ENCODE measurements at regions not wholly inside any gene's neighbourhood (a gene's known extent, or its start where the extent isn't known, plus 50 kb on each side); places are given as distances from the start of the nearest gene placed in this dataset.
A peak's percentile ranks its signal among the peaks of the same experiment; 100 is the strongest.

DNA sequence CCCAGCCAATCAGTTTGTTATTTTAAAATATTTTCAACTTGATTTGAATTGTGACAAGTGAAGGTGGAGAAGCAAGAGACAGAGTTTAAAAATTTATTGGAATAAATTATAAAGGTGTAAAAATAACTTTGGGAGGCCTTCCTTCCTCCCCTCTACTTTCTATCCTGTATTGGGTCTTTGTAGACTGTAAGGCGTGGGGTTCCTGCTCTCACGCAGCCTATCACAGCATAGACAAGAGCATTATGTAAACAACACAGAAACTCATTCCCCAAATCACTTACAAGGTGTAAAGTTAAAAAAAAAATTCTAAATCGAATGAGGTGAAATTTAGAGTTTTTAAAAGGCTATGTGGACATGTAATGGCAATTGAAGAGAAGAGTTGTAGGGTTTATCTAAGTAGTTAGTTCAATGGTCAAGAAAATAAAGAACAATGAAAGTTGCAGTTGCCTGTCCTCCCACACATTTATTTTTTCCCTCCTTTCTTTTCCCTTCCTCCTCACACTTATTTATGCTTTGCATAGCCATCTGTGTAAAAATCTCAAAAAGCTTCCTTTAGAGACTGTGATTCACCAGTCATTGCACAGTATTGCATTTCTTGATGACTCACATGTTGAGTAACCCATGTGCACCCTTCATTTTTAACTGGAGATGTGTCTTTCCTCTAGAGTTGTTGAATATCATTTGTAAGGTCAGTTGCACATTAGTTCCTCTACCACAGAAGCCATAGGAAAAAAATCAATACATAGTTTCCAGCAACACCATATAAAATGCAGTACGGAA is 242.2 kb downstream of the PTPRC start:
- H3K4me3 ChIP-seq (ENCODE audit: low read depth in 1 of 2, low read length in 2 of 2) = no peak overlapping the region
- peaks cover 69% of the 10 kb centered on the region for H4K20me1 ChIP-seq (ENCODE audit: insufficient read depth, low read length)
- H3K4me2 ChIP-seq (ENCODE audit: insufficient read depth, low read length) = no peak overlapping the region

DNA sequence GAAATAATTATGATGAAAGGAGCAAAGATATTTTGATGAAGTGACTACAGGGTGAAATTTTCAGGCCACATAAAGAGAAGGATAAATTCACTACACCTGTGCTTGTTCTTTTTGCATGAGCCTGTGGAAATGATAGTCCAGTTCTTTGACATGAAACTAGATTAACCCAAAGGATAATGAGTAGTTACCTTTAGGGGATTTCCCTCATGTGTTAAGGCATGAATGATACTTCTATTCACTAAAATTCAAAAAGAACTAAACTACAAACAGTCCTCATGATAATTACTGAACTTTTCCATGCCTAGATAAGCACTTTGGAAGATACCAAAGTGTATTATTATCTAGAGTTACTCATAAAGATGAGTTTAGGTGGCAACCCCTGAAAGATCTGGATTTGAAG is 244.3 kb downstream of the PTPRC start:
- Histone ChIP-seq H3K27ac (ENCODE audit: low read length) (0 out of 2 replicates have a peak overlapping the region, but pooled peaks have one; percentile 6), H3K4me2 (ENCODE audit: insufficient read depth, low read length) (no peak overlapping the region), H3K9ac (ENCODE audit: low read depth, low read length) (no peak overlapping the region), H2AFZ (ENCODE audit: low read depth, low read length) (no peak overlapping the region), H3K4me1 (ENCODE audit: insufficient read depth, low read length) (peaks cover 67% of the 10 kb centered on the region), H3K9me3 (ENCODE audit: insufficient read depth, low read length, severe bottlenecking) (no peaks in the 10 kb centered on the region), H3K79me2 (ENCODE audit: insufficient read depth, low read length) (peaks cover 100% of the 10 kb centered on the region), H4K20me1 (ENCODE audit: insufficient read depth, low read length) (peaks cover 71% of the 10 kb centered on the region), H3K4me3 (ENCODE audit: low read depth in 1 of 2, low read length in 2 of 2) (no peak overlapping the region), H3K27me3 (ENCODE audit: insufficient read depth, low read length, poor library complexity) (no peaks in the 10 kb centered on the region), H3K36me3 (ENCODE audit: insufficient read depth, low read length) (peaks cover 98% of the 10 kb centered on the region)
- no peak for ATAC-seq (ENCODE audit: insufficient read depth, low read depth)
- DNase-seq = no peak
- TF ChIP-seq, protein P1, sequence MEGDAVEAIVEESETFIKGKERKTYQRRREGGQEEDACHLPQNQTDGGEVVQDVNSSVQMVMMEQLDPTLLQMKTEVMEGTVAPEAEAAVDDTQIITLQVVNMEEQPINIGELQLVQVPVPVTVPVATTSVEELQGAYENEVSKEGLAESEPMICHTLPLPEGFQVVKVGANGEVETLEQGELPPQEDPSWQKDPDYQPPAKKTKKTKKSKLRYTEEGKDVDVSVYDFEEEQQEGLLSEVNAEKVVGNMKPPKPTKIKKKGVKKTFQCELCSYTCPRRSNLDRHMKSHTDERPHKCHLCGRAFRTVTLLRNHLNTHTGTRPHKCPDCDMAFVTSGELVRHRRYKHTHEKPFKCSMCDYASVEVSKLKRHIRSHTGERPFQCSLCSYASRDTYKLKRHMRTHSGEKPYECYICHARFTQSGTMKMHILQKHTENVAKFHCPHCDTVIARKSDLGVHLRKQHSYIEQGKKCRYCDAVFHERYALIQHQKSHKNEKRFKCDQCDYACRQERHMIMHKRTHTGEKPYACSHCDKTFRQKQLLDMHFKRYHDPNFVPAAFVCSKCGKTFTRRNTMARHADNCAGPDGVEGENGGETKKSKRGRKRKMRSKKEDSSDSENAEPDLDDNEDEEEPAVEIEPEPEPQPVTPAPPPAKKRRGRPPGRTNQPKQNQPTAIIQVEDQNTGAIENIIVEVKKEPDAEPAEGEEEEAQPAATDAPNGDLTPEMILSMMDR (IDR thresholded peaks at IDR 0.05; ENCODE audit: borderline replicate concordance, extremely low read depth, low read length, poor library complexity, severe bottlenecking) = no peak
- TF ChIP-seq EZH2 (IDR thresholded peaks at IDR 0.05; ENCODE audit: borderline replicate concordance, low read depth, low read length, severe bottlenecking) = no peak

More for the DNA sequence above, 242.2 kb downstream of the PTPRC start:
- TF ChIP-seq, protein P1 (IDR thresholded peaks at IDR 0.05; ENCODE audit: borderline replicate concordance, extremely low read depth, low read length, poor library complexity, severe bottlenecking) = no peak
- TF ChIP-seq EZH2 (IDR thresholded peaks at IDR 0.05; ENCODE audit: borderline replicate concordance, low read depth, low read length, severe bottlenecking) = no peak
- ATAC-seq (ENCODE audit: insufficient read depth, low read depth) = peak; percentile 35; the same call in 2 of the 3 replicates
- Histone ChIP-seq H3K36me3 (ENCODE audit: insufficient read depth, low read length) (peaks cover 98% of the 10 kb centered on the region), H3K79me2 (ENCODE audit: insufficient read depth, low read length) (peaks cover 100% of the 10 kb centered on the region), H3K9ac (ENCODE audit: low read depth, low read length) (no peak overlapping the region), H2AFZ (ENCODE audit: low read depth, low read length) (no peak overlapping the region), H3K4me1 (ENCODE audit: insufficient read depth, low read length) (peaks cover 63% of the 10 kb centered on the region), H3K27me3 (ENCODE audit: insufficient read depth, low read length, poor library complexity) (no peaks in the 10 kb centered on the region), H3K9me3 (ENCODE audit: insufficient read depth, low read length, severe bottlenecking) (no peaks in the 10 kb centered on the region), H3K27ac (ENCODE audit: low read length) (peak overlapping the region; percentile 3; the same call in 1 of the 2 replicates)
- no peak for DNase-seq

DNA sequence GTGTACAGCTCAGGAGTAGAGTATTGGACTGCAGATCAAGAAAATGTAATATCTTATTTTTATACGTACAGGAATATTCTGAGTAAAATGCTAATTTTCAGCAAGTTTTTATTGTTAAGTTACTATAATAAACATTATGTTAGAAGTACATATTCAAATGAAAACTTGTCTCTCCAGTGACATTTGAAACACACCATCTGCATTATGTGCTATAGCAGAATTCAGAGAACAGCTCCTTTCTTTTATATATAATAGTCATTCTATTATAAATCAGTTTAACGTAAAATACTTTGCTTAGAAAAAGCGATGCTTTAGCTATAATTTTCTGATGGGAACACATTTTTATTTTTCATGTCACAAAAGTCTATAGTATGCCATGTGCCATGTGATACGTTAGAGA is 249.0 kb downstream of the PTPRC start:
- no peak for ATAC-seq (ENCODE audit: insufficient read depth, low read depth)
- TF ChIP-seq, protein P1 (IDR thresholded peaks at IDR 0.05; ENCODE audit: borderline replicate concordance, extremely low read depth, low read length, poor library complexity, severe bottlenecking) = no peak
- no peak for TF ChIP-seq EZH2 (IDR thresholded peaks at IDR 0.05; ENCODE audit: borderline replicate concordance, low read depth, low read length, severe bottlenecking)
- no peak for DNase-seq
- H3K4me2 ChIP-seq (ENCODE audit: insufficient read depth, low read length) = no peak overlapping the region
- H3K9ac ChIP-seq (ENCODE audit: low read depth, low read length) = no peak overlapping the region
- H3K9me3 ChIP-seq (ENCODE audit: insufficient read depth, low read length, severe bottlenecking) = no peaks in the 10 kb centered on the region
- H3K27me3 ChIP-seq (ENCODE audit: insufficient read depth, low read length, poor library complexity) = no peaks in the 10 kb centered on the region
- peaks cover 77% of the 10 kb centered on the region for H3K4me1 ChIP-seq (ENCODE audit: insufficient read depth, low read length)
- peaks cover 97% of the 10 kb centered on the region for H3K36me3 ChIP-seq (ENCODE audit: insufficient read depth, low read length)
- no peak overlapping the region for H3K27ac ChIP-seq (ENCODE audit: low read length)
- peaks cover 79% of the 10 kb centered on the region for H4K20me1 ChIP-seq (ENCODE audit: insufficient read depth, low read length)
- no peak overlapping the region for H3K4me3 ChIP-seq (ENCODE audit: low read depth in 1 of 2, low read length in 2 of 2)
- H2AFZ ChIP-seq (ENCODE audit: low read depth, low read length) = no peak overlapping the region
- peaks cover 100% of the 10 kb centered on the region for H3K79me2 ChIP-seq (ENCODE audit: insufficient read depth, low read length)

Data from DND-41 (cell line).